ENCODE measurements at regions not wholly inside any gene's neighbourhood (a gene's known extent, or its start where the extent isn't known, plus 50 kb on each side); places are given as distances from the start of the nearest gene placed in this dataset.

DNA sequence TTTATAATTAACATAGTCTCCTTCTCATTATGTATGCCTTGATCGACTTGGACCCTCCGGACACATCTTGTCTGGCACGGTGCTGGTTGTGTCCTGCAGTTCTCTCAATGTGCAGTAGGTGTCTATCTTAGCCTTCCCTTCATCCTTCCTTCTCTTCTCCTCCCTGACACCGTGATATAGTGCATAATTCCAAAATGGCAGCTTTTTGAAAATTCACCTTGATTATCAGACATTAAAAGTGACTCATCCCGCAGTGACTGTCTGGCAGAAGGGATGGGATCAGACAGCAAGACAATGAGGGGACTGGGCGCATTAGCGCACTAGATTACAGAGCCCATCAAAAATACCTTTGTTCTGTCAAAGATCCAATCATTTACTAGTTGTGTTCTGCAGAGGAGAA is 70.0 kb upstream of the PMFBP1 start:
- H4K20me1 ChIP-seq (ENCODE audit: control insufficient read depth, insufficient read depth, low read depth, low read length): no peaks in the 10 kb centered on the region
- no peaks in the 10 kb centered on the region for H3K27me3 ChIP-seq (ENCODE audit: control insufficient read depth, low read length)
- H3K36me3 ChIP-seq (ENCODE audit: control insufficient read depth, low read length): no peaks in the 10 kb centered on the region
- no peaks in the 10 kb centered on the region for H3K9me2 ChIP-seq (replicated peaks; ENCODE audit: control insufficient read depth, low read length)
- H3K4me1 ChIP-seq (ENCODE audit: control insufficient read depth, low read length): no peaks in the 10 kb centered on the region
- no peak overlapping the region for H3K4me3 ChIP-seq (ENCODE audit: low read length)
- H3K4me2 ChIP-seq (ENCODE audit: low read length): no peak overlapping the region
- H3K9me3 ChIP-seq (ENCODE audit: control insufficient read depth, insufficient read depth, low read length): no peaks in the 10 kb centered on the region
- H3K27ac ChIP-seq (ENCODE audit: low read depth, low read length): no peak overlapping the region
- H3K79me2 ChIP-seq (ENCODE audit: control insufficient read depth, low read length): no peaks in the 10 kb centered on the region
- no peak for TF ChIP-seq EZH2phosphoT487 (IDR thresholded peaks at IDR 0.05; ENCODE audit: borderline replicate concordance, low read length)
- TF ChIP-seq, protein P1, sequence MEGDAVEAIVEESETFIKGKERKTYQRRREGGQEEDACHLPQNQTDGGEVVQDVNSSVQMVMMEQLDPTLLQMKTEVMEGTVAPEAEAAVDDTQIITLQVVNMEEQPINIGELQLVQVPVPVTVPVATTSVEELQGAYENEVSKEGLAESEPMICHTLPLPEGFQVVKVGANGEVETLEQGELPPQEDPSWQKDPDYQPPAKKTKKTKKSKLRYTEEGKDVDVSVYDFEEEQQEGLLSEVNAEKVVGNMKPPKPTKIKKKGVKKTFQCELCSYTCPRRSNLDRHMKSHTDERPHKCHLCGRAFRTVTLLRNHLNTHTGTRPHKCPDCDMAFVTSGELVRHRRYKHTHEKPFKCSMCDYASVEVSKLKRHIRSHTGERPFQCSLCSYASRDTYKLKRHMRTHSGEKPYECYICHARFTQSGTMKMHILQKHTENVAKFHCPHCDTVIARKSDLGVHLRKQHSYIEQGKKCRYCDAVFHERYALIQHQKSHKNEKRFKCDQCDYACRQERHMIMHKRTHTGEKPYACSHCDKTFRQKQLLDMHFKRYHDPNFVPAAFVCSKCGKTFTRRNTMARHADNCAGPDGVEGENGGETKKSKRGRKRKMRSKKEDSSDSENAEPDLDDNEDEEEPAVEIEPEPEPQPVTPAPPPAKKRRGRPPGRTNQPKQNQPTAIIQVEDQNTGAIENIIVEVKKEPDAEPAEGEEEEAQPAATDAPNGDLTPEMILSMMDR (IDR thresholded peaks at IDR 0.05; ENCODE audit: low read depth, low read length, poor library complexity, severe bottlenecking): peak; percentile 52
- no peaks in the 10 kb centered on the region for H3F3A ChIP-seq (ENCODE audit: control insufficient read depth, insufficient read depth)

DNA sequence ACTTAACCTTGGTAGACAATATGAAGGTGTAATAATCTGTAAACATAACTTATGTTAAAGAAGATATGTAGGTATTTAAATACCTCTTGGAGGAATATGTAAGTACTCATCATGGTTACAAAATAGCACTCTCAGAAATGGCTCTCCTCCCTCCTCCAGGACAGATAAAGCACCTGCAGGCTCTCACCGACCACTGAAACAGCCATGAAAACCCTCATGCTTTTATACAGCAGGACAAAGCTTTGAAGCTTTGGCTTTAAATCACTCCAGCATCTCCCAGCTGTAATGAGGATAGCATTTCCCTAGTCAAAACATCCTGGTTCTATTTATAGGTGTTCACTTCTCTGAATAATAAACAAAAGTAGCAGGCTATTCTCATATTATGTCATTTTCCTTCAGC is 69.1 kb upstream of the PMFBP1 start:
- H3K27me3 ChIP-seq (ENCODE audit: control insufficient read depth, low read length): no peaks in the 10 kb centered on the region
- H3K79me2 ChIP-seq (ENCODE audit: control insufficient read depth, low read length): no peaks in the 10 kb centered on the region
- H3K4me3 ChIP-seq (ENCODE audit: low read length): no peak overlapping the region
- H3K9me3 ChIP-seq (ENCODE audit: control insufficient read depth, insufficient read depth, low read length): no peaks in the 10 kb centered on the region
- H3K9me2 ChIP-seq (replicated peaks; ENCODE audit: control insufficient read depth, low read length): no peaks in the 10 kb centered on the region
- H3K36me3 ChIP-seq (ENCODE audit: control insufficient read depth, low read length): no peaks in the 10 kb centered on the region
- no peaks in the 10 kb centered on the region for H3K4me1 ChIP-seq (ENCODE audit: control insufficient read depth, low read length)
- no peak overlapping the region for H3K4me2 ChIP-seq (ENCODE audit: low read length)
- no peaks in the 10 kb centered on the region for H4K20me1 ChIP-seq (ENCODE audit: control insufficient read depth, insufficient read depth, low read depth, low read length)
- no peak for TF ChIP-seq EZH2phosphoT487 (IDR thresholded peaks at IDR 0.05; ENCODE audit: borderline replicate concordance, low read length)
- TF ChIP-seq, protein P1 (IDR thresholded peaks at IDR 0.05; ENCODE audit: low read depth, low read length, poor library complexity, severe bottlenecking): no peak
- H3K27ac ChIP-seq (ENCODE audit: low read depth, low read length): no peak overlapping the region
- H3F3A ChIP-seq (ENCODE audit: control insufficient read depth, insufficient read depth): no peaks in the 10 kb centered on the region

GRCh38 chr16:72240466-72240865 is 68.5 kb upstream of the PMFBP1 start:
- Histone ChIP-seq H3K27me3 (ENCODE audit: control insufficient read depth, low read length) (no peaks in the 10 kb centered on the region), H3F3A (ENCODE audit: control insufficient read depth, insufficient read depth) (no peaks in the 10 kb centered on the region), H3K27ac (ENCODE audit: low read depth, low read length) (no peak overlapping the region), H3K4me3 (ENCODE audit: low read length) (no peak overlapping the region), H3K79me2 (ENCODE audit: control insufficient read depth, low read length) (no peaks in the 10 kb centered on the region), H3K4me1 (ENCODE audit: control insufficient read depth, low read length) (no peaks in the 10 kb centered on the region), H3K9me2 (replicated peaks; ENCODE audit: control insufficient read depth, low read length) (no peaks in the 10 kb centered on the region), H3K4me2 (ENCODE audit: low read length) (no peak overlapping the region), H3K36me3 (ENCODE audit: control insufficient read depth, low read length) (no peaks in the 10 kb centered on the region), H4K20me1 (ENCODE audit: control insufficient read depth, insufficient read depth, low read depth, low read length) (no peaks in the 10 kb centered on the region), H3K9me3 (ENCODE audit: control insufficient read depth, insufficient read depth, low read length) (no peaks in the 10 kb centered on the region)
- TF ChIP-seq, protein P1 (IDR thresholded peaks at IDR 0.05; ENCODE audit: low read depth, low read length, poor library complexity, severe bottlenecking): no peak

GRCh38 chr16:72236866-72237265 is 64.9 kb upstream of the PMFBP1 start:
- no peak overlapping the region for H3K27ac ChIP-seq (ENCODE audit: low read depth, low read length)
- no peaks in the 10 kb centered on the region for H4K20me1 ChIP-seq (ENCODE audit: control insufficient read depth, insufficient read depth, low read depth, low read length)
- no peaks in the 10 kb centered on the region for H3K36me3 ChIP-seq (ENCODE audit: control insufficient read depth, low read length)
- no peaks in the 10 kb centered on the region for H3K9me2 ChIP-seq (replicated peaks; ENCODE audit: control insufficient read depth, low read length)
- H3K9me3 ChIP-seq (ENCODE audit: control insufficient read depth, insufficient read depth, low read length): no peaks in the 10 kb centered on the region
- H3K79me2 ChIP-seq (ENCODE audit: control insufficient read depth, low read length): no peaks in the 10 kb centered on the region
- H3K4me2 ChIP-seq (ENCODE audit: low read length): no peak overlapping the region
- H3K4me3 ChIP-seq (ENCODE audit: low read length): no peak overlapping the region
- H3F3A ChIP-seq (ENCODE audit: control insufficient read depth, insufficient read depth): no peaks in the 10 kb centered on the region
- no peaks in the 10 kb centered on the region for H3K4me1 ChIP-seq (ENCODE audit: control insufficient read depth, low read length)
- TF ChIP-seq, protein P1 (IDR thresholded peaks at IDR 0.05; ENCODE audit: low read depth, low read length, poor library complexity, severe bottlenecking): no peak
- TF ChIP-seq EZH2phosphoT487 (IDR thresholded peaks at IDR 0.05; ENCODE audit: borderline replicate concordance, low read length): no peak
- no peaks in the 10 kb centered on the region for H3K27me3 ChIP-seq (ENCODE audit: control insufficient read depth, low read length)

Data from DOHH2 (cell line).